Erythroblast (primary cell): ENCODE measurements at regions not wholly inside any gene's neighbourhood (a gene's known extent, or its start where the extent isn't known, plus 50 kb on each side); places are given as distances from the start of the nearest gene placed in this dataset.
"Not testable (repeated sequence)": the region's sequence is repeated elsewhere in the genome, so short reads cannot be mapped to it uniquely, and the experiment has no call there.

Experiments used
- DNase-seq, 2 experiments: peaks; one replicate each; lab custom pipeline; 2025; lab: John Stamatoyannopoulos, UW
- GATA1 ChIP-seq: IDR thresholded peaks from 2 replicates; pipeline ENCODE4 v1.6.1; 2011; ENCODE audit warnings: low read depth, mild to moderate bottlenecking, control low read depth, low read length, moderate library complexity
- POLR2A ChIP-seq: IDR thresholded peaks from 2 replicates; pipeline ENCODE4 v1.6.1; 2011; ENCODE audit warnings: mild to moderate bottlenecking, low read length

DNA sequence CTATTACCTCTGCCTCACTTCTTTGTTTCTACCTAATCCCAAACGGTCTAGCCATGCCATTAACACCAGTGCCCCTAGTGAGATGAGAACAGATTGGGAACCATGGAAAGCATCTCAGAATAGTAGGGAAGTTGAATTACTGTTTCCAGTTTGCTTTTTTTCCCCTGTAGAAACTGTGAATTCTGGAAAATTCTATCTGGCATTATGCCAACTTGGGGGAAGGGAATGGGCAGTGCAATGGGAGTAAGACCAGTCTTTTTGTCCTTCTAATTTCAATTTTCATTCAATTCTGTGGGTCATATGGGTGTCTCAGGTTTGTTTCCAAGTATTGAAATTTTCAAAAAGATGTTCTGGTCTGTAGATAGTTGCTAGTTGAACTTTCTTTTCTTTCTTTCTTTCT lies 1666.1 kb downstream of the SLITRK1 start:
- DNase-seq: no peak
- TF ChIP-seq POLR2A: no peak
- TF ChIP-seq GATA1: no peak

DNA sequence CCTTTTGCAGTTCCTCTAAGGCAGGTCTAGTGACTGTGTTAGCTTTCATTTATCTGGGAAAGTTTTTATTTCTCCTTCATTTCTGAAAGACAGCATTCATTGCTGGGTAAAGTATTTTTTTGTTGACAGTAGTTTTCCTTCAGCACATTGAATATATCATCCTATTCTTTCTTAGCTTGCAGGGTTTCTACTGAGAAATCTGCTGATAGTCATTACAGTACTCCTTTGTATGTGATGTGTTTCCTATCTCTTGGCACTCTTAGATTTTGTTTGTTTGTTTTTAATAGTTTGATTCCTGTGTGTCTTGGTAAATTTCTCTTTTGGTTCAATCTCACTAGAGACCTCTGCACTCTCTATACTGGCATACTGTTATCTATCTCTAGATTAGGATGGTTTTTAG lies 1667.9 kb downstream of the SLITRK1 start:
- TF ChIP-seq GATA1: no peak
- TF ChIP-seq POLR2A: no peak
- no peak for DNase-seq

DNA sequence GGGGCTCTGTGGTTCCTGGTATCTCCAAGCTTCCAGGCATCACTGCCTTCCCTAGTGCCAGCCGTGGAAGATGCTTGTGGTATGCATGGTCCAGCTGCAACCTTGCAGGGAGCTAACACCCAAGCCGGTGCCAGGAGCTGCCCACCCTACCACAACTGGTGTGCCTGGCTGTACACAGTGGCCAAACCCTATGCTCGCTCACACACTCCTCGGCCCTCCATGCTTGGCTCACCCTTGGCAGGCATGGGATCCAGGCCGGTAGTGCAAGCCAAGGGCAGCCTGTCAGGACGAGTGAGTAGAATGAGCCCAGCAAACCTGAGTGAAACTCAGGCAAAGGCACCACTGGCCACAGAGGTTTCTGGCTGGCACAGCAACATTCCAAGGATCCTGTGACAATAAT lies 1676.0 kb downstream of the SLITRK1 start:
- no peak for TF ChIP-seq POLR2A
- no peak for TF ChIP-seq GATA1
- no peak for DNase-seq

DNA sequence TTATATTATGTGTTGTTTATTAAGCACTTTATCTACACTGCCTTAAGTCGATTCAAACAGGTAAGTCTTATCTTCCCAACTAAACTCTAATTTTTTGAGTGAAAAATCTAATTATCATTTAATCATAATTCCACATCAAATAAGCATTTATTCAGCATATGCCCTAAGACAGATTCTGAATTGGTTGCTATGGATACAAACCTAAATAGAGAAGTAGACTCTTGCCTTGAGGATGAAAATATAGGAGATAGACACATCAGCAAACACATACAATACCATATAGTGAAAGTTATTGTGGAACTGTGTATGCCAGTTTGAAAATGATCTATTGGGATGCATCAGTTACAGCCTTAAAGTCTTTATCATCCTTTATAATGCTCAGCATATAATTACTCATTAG lies 1679.9 kb downstream of the SLITRK1 start:
- DNase-seq: no peak
- TF ChIP-seq POLR2A (no peak), GATA1 (no peak)

DNA sequence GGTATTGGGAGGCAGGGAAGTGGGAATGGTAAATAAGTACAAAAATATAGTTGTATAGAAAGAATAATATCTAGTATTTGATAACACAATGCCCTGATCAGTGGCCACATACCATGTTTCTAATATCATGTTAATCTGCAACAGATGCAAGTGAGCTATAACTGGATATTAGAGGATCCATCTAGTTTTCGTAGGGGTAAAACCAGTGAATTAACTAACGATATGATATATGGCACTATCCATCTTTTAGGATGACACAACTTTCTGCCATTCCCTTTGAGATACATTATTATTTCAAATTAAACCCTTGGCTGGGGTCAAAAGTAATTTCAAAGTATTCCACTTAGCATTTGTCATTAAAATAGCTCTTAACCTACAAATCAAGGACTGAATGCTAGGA lies 1686.2 kb downstream of the SLITRK1 start:
- TF ChIP-seq GATA1 (no peak), POLR2A (no peak)

DNA sequence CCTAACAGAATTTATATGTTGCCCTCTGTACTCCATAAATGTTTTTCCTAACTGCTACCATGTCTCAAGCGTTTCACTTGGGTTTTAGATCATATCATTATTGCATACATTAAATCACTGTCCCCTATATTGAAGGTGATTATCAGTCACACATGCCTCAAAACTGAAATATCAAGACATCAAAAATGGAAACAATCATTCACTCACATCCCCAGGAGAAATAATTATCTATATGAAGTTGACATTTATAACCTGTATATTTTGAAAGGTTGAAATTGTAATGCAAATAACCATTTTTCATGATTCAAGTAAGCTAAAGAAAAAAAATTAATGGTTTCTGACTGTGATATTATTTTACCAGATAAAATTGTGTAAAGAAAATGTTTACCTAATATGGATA lies 1695.0 kb downstream of the SLITRK1 start:
- TF ChIP-seq POLR2A (no peak), GATA1 (no peak)
- DNase-seq: no peak

More for the DNA sequence above, 1686.2 kb downstream of the SLITRK1 start:
- no peak for DNase-seq

DNA sequence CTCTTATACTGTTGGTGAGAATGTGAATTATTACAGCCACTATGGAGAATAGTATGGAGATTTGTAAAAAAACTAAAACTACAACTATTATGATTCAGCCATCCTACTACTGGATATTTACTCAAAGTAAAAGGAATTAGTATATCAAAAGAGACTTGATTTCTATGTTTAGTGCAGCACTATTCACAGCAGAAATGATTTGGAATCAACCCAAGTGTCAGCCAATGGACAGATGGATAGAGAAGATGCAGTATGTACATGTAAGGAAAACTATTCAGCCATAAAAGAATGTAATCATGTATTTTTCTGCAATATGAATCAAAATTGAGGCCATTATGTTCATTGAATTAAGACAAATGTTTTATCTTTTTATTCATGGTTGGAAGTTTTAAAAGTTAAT lies 1705.5 kb downstream of the SLITRK1 start:
- TF ChIP-seq POLR2A: no peak
- no peak for TF ChIP-seq GATA1
- no peak for DNase-seq

DNA sequence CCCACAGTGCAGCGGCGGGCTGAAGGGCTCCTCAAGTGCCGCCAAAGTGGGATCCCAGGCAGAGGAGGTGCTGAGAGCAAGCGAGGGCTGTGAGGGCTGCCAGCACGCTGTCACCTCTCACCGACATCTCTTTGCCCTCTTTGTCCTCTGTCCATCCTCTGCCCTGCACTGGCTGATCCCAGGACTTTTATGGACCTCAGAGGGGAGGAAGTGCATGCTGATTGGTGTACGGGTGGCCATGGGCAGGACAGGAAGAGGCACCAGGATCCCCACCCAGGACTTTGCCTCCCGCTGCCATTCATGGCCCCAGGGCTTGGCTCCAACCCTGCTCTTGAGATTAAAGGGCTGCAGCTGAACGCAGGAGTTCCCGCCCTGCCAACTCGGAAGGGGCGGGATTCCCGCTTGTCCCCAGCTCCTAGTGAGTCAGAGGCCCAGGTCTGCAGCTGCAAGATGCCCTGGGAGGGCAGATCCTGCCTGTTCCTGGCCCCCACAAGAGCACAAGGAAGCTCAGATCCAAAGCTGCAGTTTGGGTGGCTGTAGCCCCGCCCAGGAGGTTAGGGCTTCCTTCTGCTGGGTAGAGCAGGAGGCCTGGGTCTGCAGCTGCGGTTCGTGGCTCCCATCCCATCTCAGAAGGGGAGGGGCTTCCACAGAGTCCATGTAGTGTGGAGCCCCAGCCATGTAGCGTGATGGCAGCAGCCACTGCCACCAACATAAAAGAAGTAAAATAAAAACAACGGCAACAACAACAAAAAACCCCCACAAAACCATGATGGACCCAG lies 1716.7 kb downstream of the SLITRK1 start:
- TF ChIP-seq POLR2A (no peak), GATA1 (no peak)
- no peak for DNase-seq

DNA sequence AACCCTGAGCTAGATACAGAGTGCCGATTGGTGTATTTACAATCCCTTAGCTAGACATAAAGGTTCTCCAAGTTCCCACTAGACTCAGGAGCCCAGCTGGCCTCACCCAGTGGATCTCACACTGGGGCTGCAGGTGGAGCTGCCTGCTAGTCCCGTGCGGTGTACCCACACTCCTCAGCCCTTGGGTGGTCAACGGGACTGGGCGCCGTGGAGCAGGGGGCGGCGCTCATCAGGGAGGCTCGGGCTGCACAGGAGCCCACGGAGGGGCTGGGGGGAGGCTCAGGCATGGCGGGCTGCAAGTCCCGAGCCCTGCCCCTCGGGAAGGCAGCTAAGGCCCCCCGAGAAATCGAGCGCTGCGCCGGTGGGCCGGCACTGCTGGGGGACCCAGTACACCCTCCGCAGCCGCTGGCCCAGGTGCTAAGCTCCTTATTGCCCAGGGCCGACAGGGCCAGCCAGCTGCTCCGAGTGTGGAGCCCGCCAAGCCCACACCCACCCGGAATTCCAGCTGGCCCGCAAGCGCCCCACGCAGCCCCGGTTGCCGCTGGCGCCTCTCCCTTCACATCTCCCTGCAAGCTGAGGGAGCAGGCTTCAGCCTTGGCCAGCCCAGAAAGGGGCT lies 1717.4 kb downstream of the SLITRK1 start:
- DNase-seq: not testable (repeated sequence)

DNA sequence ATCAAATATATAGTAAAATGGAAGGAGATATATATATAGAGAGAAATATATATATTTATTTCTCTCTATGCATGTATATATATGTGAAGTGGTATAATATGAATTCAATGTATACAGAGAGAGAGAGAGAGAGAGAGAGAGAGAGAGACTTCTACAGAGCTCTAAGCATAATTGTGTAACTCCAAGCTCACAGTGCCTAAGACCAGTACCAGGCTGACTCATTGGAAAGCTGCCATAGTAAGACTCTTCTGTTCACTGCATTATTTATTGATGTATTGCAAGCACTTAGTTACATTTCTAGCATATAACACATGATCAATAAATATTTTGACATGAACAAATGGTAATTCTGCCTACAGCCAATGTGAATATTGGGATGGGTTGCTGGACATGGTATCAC lies 1734.7 kb downstream of the SLITRK1 start:
- no peak for TF ChIP-seq POLR2A
- TF ChIP-seq GATA1: no peak
- DNase-seq: no peak

DNA sequence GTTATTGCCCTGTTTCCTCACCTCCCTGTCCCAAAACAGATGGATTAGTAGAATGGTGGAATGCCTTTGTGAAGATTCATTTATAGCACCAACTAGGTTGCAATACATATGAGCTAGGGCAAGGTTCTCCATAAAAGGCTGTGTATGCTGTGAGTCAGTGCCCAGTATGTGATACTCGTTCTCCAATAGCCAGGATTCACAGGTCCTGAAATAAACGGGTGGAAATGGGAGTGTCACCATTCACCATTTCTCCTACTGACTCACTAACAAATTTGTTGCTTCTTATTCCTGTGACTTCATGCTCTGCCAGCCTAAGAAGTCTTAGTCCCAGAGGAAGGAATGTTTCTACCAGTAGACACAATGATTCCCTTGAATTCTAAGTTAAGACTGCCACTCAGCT lies 1745.4 kb downstream of the SLITRK1 start:
- DNase-seq: no peak
- no peak for TF ChIP-seq POLR2A
- no peak for TF ChIP-seq GATA1

DNA sequence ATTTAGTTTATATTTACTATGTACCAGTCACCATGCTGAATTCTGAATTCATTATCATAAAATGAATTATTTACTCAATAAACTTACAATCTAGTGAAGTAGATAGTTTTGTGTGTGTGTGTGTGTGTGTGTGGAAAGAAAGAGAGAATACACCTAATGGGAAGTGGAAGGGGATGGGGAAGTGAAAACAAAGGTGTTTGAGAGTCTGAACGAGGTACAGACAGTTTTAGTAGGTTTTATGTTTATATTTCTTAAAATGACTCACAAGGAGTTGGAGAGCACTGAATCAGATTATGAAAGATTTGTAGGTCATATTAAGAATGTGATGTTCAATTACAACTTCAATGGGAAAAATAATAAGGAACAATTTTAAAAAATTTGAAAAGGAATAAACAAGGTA lies 1753.0 kb downstream of the SLITRK1 start:
- no peak for DNase-seq
- no peak for TF ChIP-seq POLR2A
- no peak for TF ChIP-seq GATA1

DNA sequence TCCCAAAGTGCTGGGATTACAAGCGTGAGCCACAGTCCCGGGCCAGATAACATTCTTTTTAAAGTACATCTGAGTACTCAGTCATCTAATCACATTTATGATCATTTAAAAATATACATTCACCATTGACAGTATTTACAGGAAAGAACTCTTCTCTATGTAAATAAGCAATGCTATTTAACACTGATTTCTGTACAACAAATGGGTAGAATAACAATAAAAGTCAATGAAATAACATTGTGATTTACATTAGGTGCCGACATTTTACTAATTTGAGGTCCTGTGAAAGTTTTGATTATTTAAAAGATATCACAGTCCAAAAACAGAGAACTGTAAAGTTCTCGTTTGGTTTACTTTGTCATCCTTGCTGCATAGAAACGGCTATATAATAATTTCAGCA lies 1763.7 kb downstream of the SLITRK1 start:
- TF ChIP-seq GATA1 (no peak), POLR2A (no peak)
- no peak for DNase-seq

DNA sequence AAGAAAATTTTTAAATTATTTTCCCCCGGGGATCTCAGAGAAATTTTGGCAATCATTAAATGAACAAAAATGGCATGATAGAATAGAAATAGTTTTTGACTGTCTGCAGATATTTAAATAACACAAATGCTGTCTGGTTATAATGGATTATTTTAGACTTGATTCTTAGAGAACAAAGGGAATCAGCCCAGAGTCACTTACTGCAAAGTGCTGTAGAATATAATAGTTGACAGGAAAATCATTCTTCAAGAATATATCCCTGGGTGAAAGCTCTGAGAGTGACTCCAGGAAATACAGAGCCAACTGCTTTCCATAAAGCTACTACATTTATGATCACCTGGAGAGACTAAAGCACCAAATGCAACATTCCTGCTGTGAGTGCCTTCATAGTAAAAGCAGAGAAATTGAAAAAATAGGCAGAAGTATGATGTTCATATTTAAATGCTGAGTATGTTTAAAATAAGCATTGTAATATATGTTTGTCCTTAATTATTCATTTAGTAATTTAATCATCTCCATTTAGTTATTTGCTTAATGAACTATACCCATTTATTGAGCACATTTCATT lies 1765.8 kb downstream of the SLITRK1 start:
- TF ChIP-seq GATA1: no peak
- TF ChIP-seq POLR2A: no peak
- DNase-seq: no peak

DNA sequence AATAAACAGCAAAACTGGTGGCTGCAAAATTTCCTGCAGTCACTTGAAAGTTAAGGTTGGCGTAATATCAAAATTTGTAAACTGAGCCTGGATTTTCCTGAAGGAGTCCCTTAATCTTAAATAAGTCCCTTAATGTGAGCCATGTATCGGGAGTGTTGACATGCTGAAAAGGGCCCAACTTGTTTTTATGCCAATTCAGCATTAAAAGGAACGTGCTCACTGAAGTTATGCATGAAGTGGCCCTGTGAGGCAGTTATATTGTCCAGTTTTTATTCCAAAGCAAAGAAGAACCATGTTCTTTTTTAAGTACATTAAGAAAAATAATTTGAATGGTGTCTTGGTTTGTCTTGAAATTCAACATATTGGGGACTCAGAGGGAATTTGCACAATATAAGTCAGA lies 1766.9 kb downstream of the SLITRK1 start:
- DNase-seq: no peak
- TF ChIP-seq GATA1 (no peak), POLR2A (no peak)
